Cardiac fibroblast (primary cell): ENCODE measurements at regions not wholly inside any gene's neighbourhood (a gene's known extent, or its start where the extent isn't known, plus 50 kb on each side); places are given as distances from the start of the nearest gene placed in this dataset.

ENCODE experiments used
- DNase-seq, 2 donors: peaks; one replicate each; pipeline versions ENCODE4 v3.0.0 to v3.0.0-alpha.2; 2010; ENCODE audit warnings: low read depth in 2 of 2
- H3K4me3 ChIP-seq, 2 donors: replicated peaks in 1 of 2; 1 replicate in 1 of 2; 2 replicates in 1 of 2; pipeline ENCODE4 v1.5.1; 2011; ENCODE audit warnings: low read depth in 2 of 2, low read length in 2 of 2, mild to moderate bottlenecking in 2 of 2, moderate library complexity in 1 of 2
- TF ChIP-seq, protein P1 (sequence below): IDR thresholded peaks from one replicate; pipeline ENCODE4 v1.5.1; 2011; ENCODE audit warnings: low read depth, mild to moderate bottlenecking, low read length, inconsistent platforms

DNA sequence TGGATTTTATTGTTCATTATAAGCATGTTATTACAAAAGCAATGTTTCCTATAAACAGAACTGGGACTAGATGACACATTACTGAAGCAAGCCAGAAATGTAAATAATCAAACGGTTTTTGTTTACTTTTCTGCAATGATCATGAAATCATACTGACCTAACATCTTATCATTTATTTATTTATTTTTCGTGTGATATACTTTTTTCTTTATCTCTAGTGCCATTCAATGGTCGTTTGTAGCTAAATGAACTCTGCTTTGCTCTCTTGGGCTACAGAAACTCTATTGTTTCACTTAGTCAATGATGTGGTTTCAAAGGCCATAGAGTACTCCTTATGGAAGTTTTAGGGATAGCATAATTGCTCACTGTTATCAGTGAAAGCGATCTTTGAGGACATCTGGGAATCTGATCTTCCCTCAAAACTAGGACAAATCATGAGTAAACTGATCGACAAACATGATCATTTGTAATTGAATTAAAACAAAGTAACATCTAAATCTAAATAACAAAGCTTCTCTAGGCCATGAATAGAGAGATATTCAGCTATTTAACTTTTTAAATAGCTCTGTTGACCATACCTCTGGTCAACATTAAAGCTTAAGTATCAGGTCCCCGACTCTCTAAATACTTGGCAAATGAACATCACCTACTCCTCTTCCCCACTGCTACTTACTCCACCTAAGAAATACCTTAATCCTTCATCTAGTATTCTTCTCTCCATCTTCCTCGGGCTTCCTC, 933.4 kb downstream of the TFAP2A start:
- DNase-seq, result no peak
- TF ChIP-seq, protein P1, sequence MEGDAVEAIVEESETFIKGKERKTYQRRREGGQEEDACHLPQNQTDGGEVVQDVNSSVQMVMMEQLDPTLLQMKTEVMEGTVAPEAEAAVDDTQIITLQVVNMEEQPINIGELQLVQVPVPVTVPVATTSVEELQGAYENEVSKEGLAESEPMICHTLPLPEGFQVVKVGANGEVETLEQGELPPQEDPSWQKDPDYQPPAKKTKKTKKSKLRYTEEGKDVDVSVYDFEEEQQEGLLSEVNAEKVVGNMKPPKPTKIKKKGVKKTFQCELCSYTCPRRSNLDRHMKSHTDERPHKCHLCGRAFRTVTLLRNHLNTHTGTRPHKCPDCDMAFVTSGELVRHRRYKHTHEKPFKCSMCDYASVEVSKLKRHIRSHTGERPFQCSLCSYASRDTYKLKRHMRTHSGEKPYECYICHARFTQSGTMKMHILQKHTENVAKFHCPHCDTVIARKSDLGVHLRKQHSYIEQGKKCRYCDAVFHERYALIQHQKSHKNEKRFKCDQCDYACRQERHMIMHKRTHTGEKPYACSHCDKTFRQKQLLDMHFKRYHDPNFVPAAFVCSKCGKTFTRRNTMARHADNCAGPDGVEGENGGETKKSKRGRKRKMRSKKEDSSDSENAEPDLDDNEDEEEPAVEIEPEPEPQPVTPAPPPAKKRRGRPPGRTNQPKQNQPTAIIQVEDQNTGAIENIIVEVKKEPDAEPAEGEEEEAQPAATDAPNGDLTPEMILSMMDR, result no peak

DNA sequence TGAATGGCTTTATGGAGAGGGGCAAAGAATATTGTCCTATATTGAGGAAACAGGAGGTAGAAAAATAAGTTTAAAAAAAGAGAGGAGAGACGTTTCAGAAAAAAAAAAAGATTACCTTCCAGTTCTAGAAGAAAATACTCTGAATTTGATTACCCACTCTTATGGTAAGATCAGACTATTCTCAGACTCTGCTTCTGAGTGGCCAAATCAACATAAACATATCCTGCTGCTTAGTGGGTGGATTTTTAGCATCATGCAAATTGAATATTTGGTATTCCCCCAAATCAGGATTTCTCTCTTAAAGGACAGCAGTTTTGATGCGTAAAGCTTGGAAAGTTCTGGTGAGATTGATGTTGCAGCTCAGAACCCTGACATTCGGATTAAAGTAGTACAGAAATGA, 946.6 kb downstream of the TFAP2A start:
- no peak overlapping the region for H3K4me3 ChIP-seq
- TF ChIP-seq, protein P1, result no peak
- no peak for DNase-seq

More for the DNA sequence above, 933.4 kb downstream of the TFAP2A start:
- H3K4me3 ChIP-seq, result no peak overlapping the region

DNA sequence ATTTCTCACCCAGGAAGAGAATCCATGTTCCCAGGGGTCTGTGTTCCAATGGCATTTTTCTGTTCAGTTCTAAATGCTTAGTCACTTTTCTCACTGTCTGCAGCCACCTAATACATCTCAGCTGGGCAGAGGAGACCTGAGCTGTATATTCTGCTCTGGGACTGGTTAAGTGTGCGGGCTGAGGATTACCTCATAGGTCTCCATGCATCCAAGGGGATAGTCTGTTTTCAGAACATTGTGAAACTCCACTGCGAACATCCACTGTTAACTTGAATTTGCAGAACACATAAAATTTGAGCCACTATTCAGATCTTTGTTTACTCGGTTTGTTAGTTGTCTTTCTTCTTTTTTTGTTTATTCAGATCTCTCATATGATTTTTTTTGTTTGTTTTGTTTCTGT, 947.1 kb downstream of the TFAP2A start:
- TF ChIP-seq, protein P1, result no peak
- H3K4me3 ChIP-seq, result no peak overlapping the region
- peak; percentile 45 to 53 for DNase-seq

DNA sequence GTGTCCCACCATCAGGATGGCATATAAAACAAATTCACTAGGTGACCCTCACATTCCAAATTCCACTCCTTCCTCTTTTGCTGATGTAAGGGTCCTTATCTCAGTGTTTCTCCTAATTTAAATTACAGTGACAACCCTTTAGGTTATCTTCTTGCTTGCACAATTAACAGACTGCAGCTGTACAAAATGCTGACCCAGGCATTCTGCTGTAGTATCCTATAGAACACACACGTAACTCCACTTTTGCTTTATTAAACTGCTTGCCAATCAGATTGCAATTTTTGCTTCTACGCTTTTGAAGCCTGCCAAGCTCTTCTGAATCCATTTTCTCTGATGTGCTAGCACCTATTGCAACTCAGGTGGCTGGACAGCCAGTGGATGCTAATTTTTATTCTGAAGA, 950.3 kb downstream of the TFAP2A start:
- DNase-seq, result no peak
- TF ChIP-seq, protein P1, result no peak

DNA sequence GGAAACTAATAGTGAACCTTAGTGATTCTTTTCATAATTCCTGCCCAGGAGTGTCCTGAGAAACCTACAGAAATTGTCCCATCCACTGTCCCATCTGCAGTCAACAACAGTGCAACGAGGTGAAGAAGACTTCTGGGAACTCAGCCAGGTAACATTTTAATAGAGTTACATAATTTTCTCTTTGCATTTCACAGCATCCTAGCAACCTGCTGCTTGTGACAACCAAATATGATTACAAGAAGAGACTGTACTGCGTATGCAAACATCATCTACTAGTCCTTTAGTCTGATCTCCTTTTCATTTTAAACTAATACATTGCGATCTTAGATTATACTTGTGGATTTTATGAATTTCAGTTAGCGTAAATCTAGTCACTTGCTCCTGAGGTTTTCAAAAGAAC, 951.6 kb downstream of the TFAP2A start:
- peak in 1 of 2 donors; percentile 25 for DNase-seq
- no peak overlapping the region for H3K4me3 ChIP-seq
- TF ChIP-seq, protein P1, result no peak

More for the DNA sequence above, 950.3 kb downstream of the TFAP2A start:
- no peak overlapping the region for H3K4me3 ChIP-seq

DNA sequence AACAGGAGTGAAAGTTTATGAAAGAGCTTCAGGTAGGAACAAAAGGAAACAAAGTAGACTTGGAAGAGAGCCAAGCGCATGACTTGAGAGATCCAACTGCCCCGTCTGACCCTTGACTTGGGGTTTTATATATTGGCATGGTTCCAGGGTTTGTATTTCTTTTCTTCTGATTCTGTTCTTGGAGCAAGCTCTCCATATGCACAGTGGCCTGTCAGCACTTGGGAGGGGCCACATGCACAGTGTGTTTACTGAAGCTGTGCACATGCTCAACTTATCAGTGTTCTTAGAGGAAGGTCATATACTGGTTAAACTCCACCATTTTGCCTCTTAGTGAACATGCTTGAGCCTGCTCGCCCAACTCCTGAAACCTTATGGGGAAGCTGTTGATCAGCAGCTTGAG, 953.7 kb downstream of the TFAP2A start:
- TF ChIP-seq, protein P1, result no peak
- no peak for DNase-seq
- no peak overlapping the region for H3K4me3 ChIP-seq

DNA sequence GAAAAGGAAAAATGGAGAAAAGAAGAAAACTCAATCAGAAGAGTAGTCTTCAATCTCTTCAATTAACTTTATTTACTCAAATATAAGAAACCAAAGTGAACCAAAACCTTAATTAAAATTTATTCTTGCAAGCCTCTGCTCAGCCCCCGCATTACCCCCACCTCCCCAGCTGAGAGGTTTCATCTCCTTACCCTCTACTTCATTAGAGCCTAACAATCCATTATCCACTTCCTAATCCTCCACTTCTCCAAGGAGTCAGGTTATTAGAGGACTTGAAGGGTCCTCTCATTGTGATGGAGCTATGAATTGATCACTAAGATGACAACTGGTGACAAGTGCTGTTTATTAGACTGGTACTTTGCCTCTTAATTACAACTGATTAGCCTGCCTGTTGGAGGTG, 956.5 kb downstream of the TFAP2A start:
- H3K4me3 ChIP-seq, result no peak overlapping the region
- TF ChIP-seq, protein P1, result no peak
- DNase-seq, result no peak
